Left colon (tissue), 2 donors: ENCODE measurements at regions not wholly inside any gene's neighbourhood (a gene's known extent, or its start where the extent isn't known, plus 50 kb on each side); places are given as distances from the start of the nearest gene placed in this dataset.
A peak's percentile ranks its signal among the peaks of the same experiment; 100 is the strongest.

Experiments used
- ATAC-seq: fragments of 200-7000 bp; cut with Tn5 transposase; one replicate; pipeline ENCODE4 v1.9.1; 2020; ENCODE audit warnings: mild to moderate bottlenecking, moderate library complexity
- DNase-seq, 2 donors: peaks; one replicate each; pipeline ENCODE4 v3.0.0-alpha.2; 2020
- intact Hi-C, 2 donors: fragments of 100-400 bp; cut with DNase I in 1 of 2; cut with micrococcal nuclease in 1 of 2; formaldehyde crosslinking; loops; one replicate each; pipeline versions ENCODE4 v1.11.2 to v1.14.0; 2022; cut with DNase I, micrococcal nuclease
- donor health status: DM: no; HTN: no; CAD: no.
- donor health status: DM: yes; HTN: yes; CAD: no.

GRCh38 chr4:41865981-41866798 is 69.0 kb upstream of the TMEM33 start:
- intact Hi-C loops = no loop called here
- no peak for ATAC-seq
- DNase-seq = no peak

GRCh38 chr4:41865306-41865980 is 69.8 kb upstream of the TMEM33 start:
- ATAC-seq = no peak
- intact Hi-C loops = no loop called here
- DNase-seq = no peak

- ATAC-seq (no peak), DNase-seq (no peak)
- intact Hi-C loops = no loop called here
Measured at GRCh38 chr4:41859087-41859486, 76.1 kb upstream of the TMEM33 start.

DNA sequence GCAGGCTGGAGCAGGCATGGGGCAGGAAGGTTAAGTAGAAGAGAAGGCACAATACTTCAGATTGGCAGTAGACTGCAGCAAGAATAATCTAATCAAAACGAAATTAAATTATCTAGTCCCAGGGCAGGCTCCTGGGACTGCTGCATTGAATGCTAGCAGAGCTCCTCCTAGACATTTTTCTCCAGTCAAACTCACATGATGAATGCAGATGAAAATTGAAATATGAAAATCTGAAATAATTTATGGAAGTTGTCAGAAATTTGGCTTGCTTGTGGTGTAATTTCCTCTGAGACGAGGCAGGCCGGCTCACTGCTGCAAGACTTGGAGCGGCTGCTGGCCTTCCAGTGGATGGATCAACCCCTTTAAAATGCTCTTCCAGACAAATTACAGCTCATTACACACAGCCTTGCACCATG is 78.0 kb upstream of the TMEM33 start:
- intact Hi-C loops = no loop called here
- ATAC-seq = no peak
- no peak for DNase-seq

DNA sequence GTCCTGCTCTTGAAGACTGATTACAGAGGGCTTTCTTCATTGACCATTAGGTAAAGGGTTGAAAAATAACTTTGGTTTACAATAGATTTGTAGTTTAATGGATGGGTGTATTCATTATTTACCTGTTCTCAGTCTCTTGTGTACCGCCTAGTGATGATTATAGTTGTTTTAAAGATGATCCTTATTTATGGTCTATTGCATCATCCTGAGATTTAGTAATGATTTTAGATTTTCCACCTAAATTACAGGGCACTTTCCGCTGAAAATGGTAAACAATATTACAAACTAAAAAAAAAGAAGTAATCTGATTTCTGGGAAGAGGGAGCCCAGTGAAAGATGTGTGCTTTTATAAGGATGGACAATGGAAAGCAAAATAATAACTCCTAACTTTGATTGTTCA is 78.4 kb upstream of the TMEM33 start:
- intact Hi-C loops = no loop called here
- ATAC-seq (no peak), DNase-seq (no peak)

- ATAC-seq (no peak), DNase-seq (no peak)
- intact Hi-C loops = no loop called here
Measured at GRCh38 chr4:41853973-41854372, 81.3 kb upstream of the TMEM33 start.

GRCh38 chr4:41852229-41852628 is 83.0 kb upstream of the TMEM33 start:
- DNase-seq = no peak
- intact Hi-C loops = no loop called here
- no peak for ATAC-seq

DNA sequence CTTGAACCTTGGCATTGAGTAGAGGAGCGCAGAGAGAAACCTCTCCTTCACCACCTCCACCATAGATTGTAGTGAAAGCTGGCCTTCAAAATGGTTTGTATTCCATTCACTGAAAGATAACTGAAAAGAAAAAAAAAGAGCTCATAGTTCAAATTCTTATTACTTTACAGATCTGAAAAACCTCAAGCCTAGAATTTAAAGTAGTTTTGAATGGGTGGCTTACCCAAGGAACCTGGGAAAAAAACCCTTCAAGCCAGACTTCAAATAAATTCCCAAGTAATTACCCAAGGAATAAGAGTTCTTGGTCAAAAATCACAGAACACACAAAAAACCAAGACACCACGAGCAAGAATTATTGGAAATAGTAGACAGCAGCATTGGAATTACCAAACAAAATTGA is 83.6 kb upstream of the TMEM33 start:
- ATAC-seq = no peak
- intact Hi-C loops = no loop called here
- no peak for DNase-seq

GRCh38 chr4:41844327-41844726 is 90.9 kb upstream of the TMEM33 start:
- DNase-seq = no peak
- intact Hi-C loops = no loop called here
- peak; percentile 63 for ATAC-seq

GRCh38 chr4:41839916-41840854 is 91.7 kb upstream of the PHOX2B start:
- DNase-seq = no peak
- intact Hi-C loops = no loop called here
- no peak for ATAC-seq

DNA sequence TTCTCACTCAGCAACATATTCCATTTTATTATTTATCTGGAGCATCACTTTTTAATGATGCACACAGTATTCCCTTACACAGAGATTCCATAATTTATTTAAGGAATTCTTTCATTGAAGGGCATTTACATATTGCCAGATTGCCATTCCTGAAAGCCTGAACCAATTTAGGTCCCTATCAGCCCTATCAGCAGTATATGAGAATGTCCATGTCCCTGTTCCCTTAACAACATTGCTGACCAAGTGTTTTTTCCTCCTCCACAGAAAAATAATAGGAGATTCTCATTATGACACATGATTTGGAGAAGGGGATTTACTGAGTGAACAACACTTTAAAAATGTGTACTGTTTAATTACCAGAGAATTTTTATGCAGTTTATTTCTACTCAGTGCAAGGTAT is 90.1 kb upstream of the PHOX2B start:
- intact Hi-C loops = no loop called here
- DNase-seq (no peak), ATAC-seq (no peak)

DNA sequence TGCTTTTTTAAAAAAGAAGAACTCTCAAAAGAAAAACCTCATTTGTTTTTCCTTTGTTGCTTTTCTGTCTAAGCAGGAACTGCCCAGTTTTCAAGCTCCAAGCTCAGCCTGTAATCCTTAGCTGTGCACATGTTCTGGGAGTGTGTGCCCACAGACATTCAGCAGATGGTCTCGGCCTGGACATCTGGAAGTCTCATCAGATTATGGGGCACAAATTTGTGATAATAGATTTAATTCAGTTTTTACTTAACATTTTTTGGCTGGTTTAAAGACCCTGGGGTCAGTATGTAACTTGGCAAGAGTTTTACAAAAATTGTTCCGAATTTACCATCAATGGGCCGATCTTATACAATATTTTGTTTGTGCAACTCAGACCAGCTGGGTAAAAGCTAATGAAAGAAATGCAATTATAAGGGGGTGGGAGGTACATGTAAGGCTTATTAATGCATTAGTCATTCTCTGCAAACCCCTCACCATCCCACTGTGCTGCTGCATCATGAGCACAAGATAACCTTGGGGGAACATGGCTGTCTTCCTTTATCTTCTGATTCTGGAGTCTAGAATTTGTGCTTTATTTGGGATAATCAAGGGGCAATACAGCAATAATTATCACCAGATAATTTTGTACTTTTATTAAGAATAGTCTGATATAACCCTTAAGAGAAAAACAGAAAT is 86.9 kb upstream of the PHOX2B start:
- intact Hi-C loops = no loop called here
- ATAC-seq = no peak
- DNase-seq = no peak

- DNase-seq (no peak), ATAC-seq (no peak)
- intact Hi-C loops = no loop called here
Measured at GRCh38 chr4:41832961-41833360, 84.4 kb upstream of the PHOX2B start.

GRCh38 chr4:41822325-41822724 is 73.8 kb upstream of the PHOX2B start:
- intact Hi-C loops = no loop called here
- DNase-seq (no peak), ATAC-seq (no peak)

- intact Hi-C loops = no loop called here
- no peak for ATAC-seq
Measured at GRCh38 chr4:41820473-41820872, 71.9 kb upstream of the PHOX2B start.

DNA sequence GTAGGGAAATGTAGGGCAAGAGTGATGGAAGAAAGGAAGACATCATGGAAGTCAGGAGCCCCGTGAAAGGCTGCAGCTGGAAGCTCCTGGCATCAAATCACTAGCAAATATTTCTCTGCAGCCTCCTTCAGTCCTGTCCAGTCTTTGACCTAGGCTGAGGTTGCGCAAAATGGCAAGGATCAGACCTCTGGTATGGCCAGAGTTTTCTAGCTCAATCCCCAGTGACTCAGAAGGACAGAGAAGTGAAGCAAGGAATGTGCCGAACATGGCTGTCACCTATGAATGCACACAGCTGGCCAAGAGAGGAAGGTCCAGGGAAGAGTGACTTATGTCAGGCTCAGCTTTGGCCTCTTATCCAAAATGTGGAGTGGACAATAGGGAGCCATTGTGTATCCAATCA is 71.1 kb upstream of the PHOX2B start:
- ATAC-seq = no peak
- intact Hi-C loops = no loop called here

More at GRCh38 chr4:41820473-41820872, 71.9 kb upstream of the PHOX2B start:
- no peak for DNase-seq

GRCh38 chr4:41815473-41815872 is 66.9 kb upstream of the PHOX2B start:
- ATAC-seq = no peak
- DNase-seq = no peak
- intact Hi-C loops = no loop called here

More for the DNA sequence above, 71.1 kb upstream of the PHOX2B start:
- no peak for DNase-seq

DNA sequence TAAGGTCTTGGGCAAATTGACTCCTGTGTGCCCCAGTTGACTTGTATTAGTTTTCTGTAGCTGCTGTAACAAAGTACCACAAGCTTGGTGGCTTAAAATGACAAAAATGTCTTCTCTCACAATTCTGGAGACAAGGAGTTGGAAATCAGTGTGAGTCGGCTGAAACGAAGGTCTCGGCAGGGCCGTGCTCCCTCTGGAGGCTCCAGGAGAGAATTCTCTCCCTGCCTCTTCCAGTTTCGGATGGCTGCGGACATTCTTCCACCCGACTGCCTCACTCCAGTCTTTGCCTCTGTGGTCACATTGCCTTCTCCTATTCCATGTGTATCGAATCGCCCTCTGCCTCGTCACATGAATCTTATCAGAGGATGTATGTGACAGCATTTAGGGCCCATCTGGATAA is 66.0 kb upstream of the PHOX2B start:
- DNase-seq (no peak), ATAC-seq (no peak)
- intact Hi-C loops = no loop called here

GRCh38 chr4:41806807-41807206 is 58.3 kb upstream of the PHOX2B start:
- intact Hi-C loops = no loop called here
- no peak for DNase-seq
- ATAC-seq = no peak
